Stimulated activated naive B cell treated with anti-CD40 and anti-IgM and Interleukin-4, amounts not matched to agents 10 μg/mL and 1 μg/mL and 100 μg/mL, for 72 hours (primary cell): ENCODE measurements at regions not wholly inside any gene's neighbourhood (a gene's known extent, or its start where the extent isn't known, plus 50 kb on each side); places are given as distances from the start of the nearest gene placed in this dataset.

Source experiments
- ATAC-seq, 2 donors: fragments of 150-1000 bp; cut with Tn5 transposase; replicated peaks; 2 replicates each; pipeline ENCODE4 v1.10.0; 2021; ENCODE audit warnings: moderate library complexity in 1 of 2
- DNase-seq: peaks from one replicate; pipeline ENCODE4 v3.0.0; 2021
- H3K27ac Mint-ChIP-seq: one replicate; pipeline ENCODE4 v1.8.0; 2022; ENCODE audit warnings: mild to moderate bottlenecking, mixed read lengths
- H3K27me3 Mint-ChIP-seq, 2 donors: one replicate each; pipeline ENCODE4 v1.8.0; 2022; ENCODE audit warnings: mixed read lengths in 2 of 2
- H3K36me3 Mint-ChIP-seq, 2 donors: one replicate each; pipeline ENCODE4 v1.8.0; 2022; ENCODE audit warnings: mixed read lengths in 2 of 2, mild to moderate bottlenecking in 1 of 2
- H3K4me1 Mint-ChIP-seq, 2 donors: one replicate each; pipeline ENCODE4 v1.8.0; 2022; ENCODE audit warnings: mixed read lengths in 2 of 2, mild to moderate bottlenecking in 1 of 2
- H3K4me3 Mint-ChIP-seq, 2 donors: one replicate each; pipeline ENCODE4 v1.8.0; 2022; ENCODE audit warnings: mild to moderate bottlenecking in 2 of 2, mixed read lengths in 2 of 2, moderate library complexity in 1 of 2
- H3K9me3 Mint-ChIP-seq, 2 donors: one replicate each; pipeline ENCODE4 v1.8.0; 2022; ENCODE audit warnings: mixed read lengths in 2 of 2, mild to moderate bottlenecking in 1 of 2

DNA sequence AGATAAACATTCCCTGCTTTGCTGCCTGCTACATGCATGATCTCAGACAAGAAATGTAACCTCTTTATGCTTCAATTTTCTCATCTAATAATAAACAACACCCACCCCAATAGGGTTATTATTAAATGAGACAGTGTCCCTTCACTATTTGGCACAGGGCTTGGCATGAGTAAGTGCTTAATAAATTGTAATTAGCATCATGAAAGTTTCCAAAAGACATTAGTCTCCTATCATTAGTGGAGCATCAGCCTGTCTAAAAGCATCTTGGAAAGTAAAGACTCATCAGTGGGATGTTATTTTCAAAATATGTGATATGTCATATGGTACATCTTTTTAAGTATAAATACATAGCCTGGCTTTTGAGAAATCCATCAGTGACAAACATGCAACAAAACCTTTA lies 275.0 kb downstream of the ZEB2 start:
- Mint-ChIP-seq H3K4me3 (no peak overlapping the region), H3K27me3 (no peaks in the 10 kb centered on the region), H3K36me3 (peaks cover 3 to 5% of the 10 kb centered on the region in 2 donors), H3K9me3 (peaks cover 2 to 4% of the 10 kb centered on the region in 2 donors), H3K4me1 (peaks cover 23 to 37% of the 10 kb centered on the region in 2 donors), H3K27ac (no peak overlapping the region)
- ATAC-seq (no peak), DNase-seq (no peak)

DNA sequence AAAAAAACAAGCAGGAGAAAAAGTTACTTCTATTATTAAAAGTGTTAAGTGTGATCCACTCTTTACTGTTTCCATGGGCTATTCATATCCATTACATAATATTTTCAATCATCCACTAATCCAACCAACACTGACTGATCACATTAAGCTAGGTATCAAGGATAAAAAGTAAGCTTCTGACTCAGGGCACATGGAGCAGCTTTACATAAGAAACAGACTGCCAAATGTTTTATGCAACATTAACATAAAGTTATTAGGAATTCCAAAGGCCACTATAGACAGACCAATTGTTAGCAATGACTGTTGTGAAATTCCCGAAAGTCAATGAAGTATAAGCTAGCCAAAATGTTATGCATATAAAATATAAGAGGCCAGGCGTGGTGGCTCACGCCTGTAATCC lies 277.6 kb downstream of the ZEB2 start:
- no peaks in the 10 kb centered on the region for H3K27me3 Mint-ChIP-seq
- no peak overlapping the region for H3K27ac Mint-ChIP-seq
- no peak for DNase-seq
- H3K4me3 Mint-ChIP-seq, result no peak overlapping the region
- peaks cover 36 to 57% of the 10 kb centered on the region in 2 donors for H3K4me1 Mint-ChIP-seq
- H3K9me3 Mint-ChIP-seq, result peaks cover 8 to 11% of the 10 kb centered on the region in 2 donors
- no peak for ATAC-seq
- peaks cover 10 to 17% of the 10 kb centered on the region in 2 donors for H3K36me3 Mint-ChIP-seq

DNA sequence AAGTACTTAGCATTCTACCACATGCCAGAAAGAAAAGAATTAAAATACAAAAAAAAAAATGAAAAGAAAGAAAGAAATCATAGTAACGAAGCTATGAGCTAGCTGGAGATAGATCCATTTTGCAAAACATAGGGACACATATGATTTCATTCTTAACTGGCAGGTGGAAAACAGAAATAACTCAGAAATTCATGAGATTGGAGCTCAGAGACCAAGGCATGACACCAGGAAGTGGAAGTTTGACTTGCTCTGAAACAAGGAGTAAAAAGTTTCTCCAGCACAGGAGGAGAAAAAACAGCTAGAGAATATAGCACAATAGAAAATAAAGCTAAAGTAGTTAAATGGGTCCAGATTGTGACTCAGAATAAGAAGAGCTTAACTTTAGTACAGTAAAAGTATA lies 278.1 kb downstream of the ZEB2 start:
- DNase-seq (no peak), ATAC-seq (no peak)
- Mint-ChIP-seq H3K36me3 (peaks cover 10 to 16% of the 10 kb centered on the region in 2 donors), H3K27ac (peak overlapping the region; percentile 79), H3K4me1 (peaks cover 38 to 62% of the 10 kb centered on the region in 2 donors), H3K9me3 (peaks cover 8 to 11% of the 10 kb centered on the region in 2 donors), H3K4me3 (peak overlapping the region in 1 of 2 donors; percentile 31), H3K27me3 (no peaks in the 10 kb centered on the region)

DNA sequence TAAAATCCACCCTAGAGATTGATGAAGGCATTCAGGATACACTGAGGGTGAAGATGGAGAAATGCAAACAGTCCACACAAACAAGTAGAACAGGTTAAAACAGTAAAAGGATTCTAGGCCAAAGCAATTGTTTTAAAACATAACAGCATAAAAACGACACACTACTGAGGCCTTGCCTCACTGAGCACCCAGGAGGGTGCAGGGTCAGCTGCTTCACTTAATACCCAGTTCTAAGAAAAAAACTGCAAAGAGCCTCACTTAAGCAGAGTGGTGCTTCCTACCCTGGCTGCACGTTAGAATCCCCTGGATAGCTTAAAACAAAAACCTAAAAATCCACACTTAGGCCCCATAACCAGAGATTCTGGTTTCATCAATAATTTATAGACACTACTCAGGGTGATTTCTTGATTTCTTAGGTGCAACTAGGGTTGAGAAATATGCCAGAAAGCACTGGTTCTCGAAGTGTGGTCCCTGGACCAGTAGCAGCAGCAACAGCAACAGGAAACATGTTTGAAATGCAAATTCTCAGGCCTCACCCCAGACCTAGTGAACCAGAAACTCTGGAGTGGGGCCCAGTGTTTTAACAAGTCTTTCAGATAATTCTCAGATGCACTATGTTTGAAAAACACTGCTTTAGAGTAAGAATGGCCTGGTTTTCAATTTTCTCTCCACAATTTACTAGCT lies 279.1 kb downstream of the ZEB2 start:
- ATAC-seq, result peak; percentile 75 to 86
- H3K4me3 Mint-ChIP-seq, result peak overlapping the region; percentile 31 to 42
- DNase-seq, result peak; percentile 16
- H3K27ac Mint-ChIP-seq, result peak overlapping the region; percentile 86
- H3K9me3 Mint-ChIP-seq, result peaks cover 6 to 7% of the 10 kb centered on the region in 2 donors
- peaks cover 7 to 12% of the 10 kb centered on the region in 2 donors for H3K36me3 Mint-ChIP-seq
- no peaks in the 10 kb centered on the region for H3K27me3 Mint-ChIP-seq
- peaks cover 38 to 72% of the 10 kb centered on the region in 2 donors for H3K4me1 Mint-ChIP-seq

DNA sequence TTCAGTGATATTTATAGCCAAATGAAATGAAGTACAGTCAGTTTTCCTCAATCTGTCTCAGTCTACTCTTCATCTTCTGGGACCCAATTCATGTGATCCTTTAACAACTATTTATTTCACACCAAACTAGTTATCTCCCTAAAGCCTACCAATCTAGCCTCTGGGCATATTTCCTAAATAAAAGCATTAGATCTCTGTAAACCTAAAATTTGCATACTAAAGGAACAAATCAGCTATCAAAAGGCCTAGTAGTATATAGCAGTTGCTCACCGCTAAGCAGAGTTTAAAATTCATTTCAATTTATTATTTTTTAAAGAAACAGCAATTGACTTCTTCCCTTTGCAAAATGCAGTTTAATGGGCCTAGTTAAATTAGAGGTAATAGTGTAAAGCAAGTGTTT lies 280.2 kb downstream of the ZEB2 start:
- Mint-ChIP-seq H3K27me3 (no peaks in the 10 kb centered on the region), H3K27ac (no peak overlapping the region), H3K4me1 (peaks cover 40 to 83% of the 10 kb centered on the region in 2 donors), H3K4me3 (no peak overlapping the region), H3K9me3 (peaks cover 6 to 7% of the 10 kb centered on the region in 2 donors), H3K36me3 (peaks cover 11 to 16% of the 10 kb centered on the region in 2 donors)
- DNase-seq (no peak), ATAC-seq (no peak)

- ATAC-seq, result no peak
- Mint-ChIP-seq H3K27me3 (no peaks in the 10 kb centered on the region), H3K36me3 (peaks cover 11 to 20% of the 10 kb centered on the region in 2 donors), H3K9me3 (peaks cover 6 to 7% of the 10 kb centered on the region in 2 donors), H3K27ac (no peak overlapping the region), H3K4me3 (no peak overlapping the region), H3K4me1 (peaks cover 42 to 86% of the 10 kb centered on the region in 2 donors)
- no peak for DNase-seq
Measured at GRCh38 chr2:144239306-144239705, 280.6 kb downstream of the ZEB2 start.

- H3K9me3 Mint-ChIP-seq, result peaks cover 6 to 7% of the 10 kb centered on the region in 2 donors
Measured at GRCh38 chr2:144237830-144238627, 281.9 kb downstream of the ZEB2 start.

DNA sequence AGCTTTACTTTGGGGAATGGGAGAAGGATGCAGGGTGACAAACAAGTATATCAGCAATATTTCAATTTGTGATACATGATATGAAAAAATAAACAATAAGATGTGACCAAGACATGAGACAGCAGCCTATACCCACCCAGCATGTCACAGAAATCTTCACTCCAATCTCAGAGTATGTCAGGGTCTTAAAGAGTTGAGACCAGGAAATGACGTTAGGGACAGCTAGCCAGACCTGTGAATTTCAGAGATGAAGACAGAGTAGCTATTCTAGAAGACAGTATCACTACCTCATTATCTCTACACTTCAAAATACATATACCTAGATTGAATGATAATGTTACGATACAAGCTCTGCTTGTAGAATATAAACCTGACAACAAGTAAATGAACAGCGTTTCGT lies 282.8 kb downstream of the ZEB2 start:
- H3K27me3 Mint-ChIP-seq, result no peaks in the 10 kb centered on the region
- peaks cover 14 to 25% of the 10 kb centered on the region in 2 donors for H3K36me3 Mint-ChIP-seq
- H3K4me3 Mint-ChIP-seq, result no peak overlapping the region
- no peak overlapping the region for H3K27ac Mint-ChIP-seq
- ATAC-seq, result no peak
- DNase-seq, result no peak
- peaks cover 39 to 92% of the 10 kb centered on the region in 2 donors for H3K4me1 Mint-ChIP-seq
- peaks cover 6 to 7% of the 10 kb centered on the region in 2 donors for H3K9me3 Mint-ChIP-seq

More at GRCh38 chr2:144237830-144238627, 281.9 kb downstream of the ZEB2 start:
- H3K36me3 Mint-ChIP-seq, result peaks cover 14 to 25% of the 10 kb centered on the region in 2 donors
- H3K27ac Mint-ChIP-seq, result peak overlapping the region; percentile 89
- DNase-seq (no peak), ATAC-seq (peak; percentile 29 to 44)
- peaks cover 41 to 92% of the 10 kb centered on the region in 2 donors for H3K4me1 Mint-ChIP-seq
- H3K27me3 Mint-ChIP-seq, result no peaks in the 10 kb centered on the region
- peak overlapping the region in 1 of 2 donors; percentile 41 for H3K4me3 Mint-ChIP-seq

GRCh38 chr2:144235050-144235449 lies 284.9 kb downstream of the ZEB2 start:
- no peaks in the 10 kb centered on the region for H3K27me3 Mint-ChIP-seq
- no peak for ATAC-seq
- no peak for DNase-seq
- peaks cover 6 to 7% of the 10 kb centered on the region in 2 donors for H3K9me3 Mint-ChIP-seq
- no peak overlapping the region for H3K4me3 Mint-ChIP-seq
- peaks cover 14 to 25% of the 10 kb centered on the region in 2 donors for H3K36me3 Mint-ChIP-seq
- peaks cover 27 to 82% of the 10 kb centered on the region in 2 donors for H3K4me1 Mint-ChIP-seq
- H3K27ac Mint-ChIP-seq, result no peak overlapping the region

- Mint-ChIP-seq H3K27ac (no peak overlapping the region), H3K9me3 (peaks cover 6 to 7% of the 10 kb centered on the region in 2 donors), H3K27me3 (no peaks in the 10 kb centered on the region), H3K36me3 (peaks cover 12 to 25% of the 10 kb centered on the region in 2 donors), H3K4me1 (peaks cover 25 to 76% of the 10 kb centered on the region in 2 donors), H3K4me3 (no peak overlapping the region)
- ATAC-seq (no peak), DNase-seq (no peak)
Measured at GRCh38 chr2:144234542-144234871, 285.4 kb downstream of the ZEB2 start.

GRCh38 chr2:144233733-144234541 lies 286.0 kb downstream of the ZEB2 start:
- Mint-ChIP-seq H3K36me3 (peaks cover 12 to 30% of the 10 kb centered on the region in 2 donors), H3K27me3 (no peaks in the 10 kb centered on the region), H3K4me3 (no peak overlapping the region), H3K4me1 (peaks cover 25 to 72% of the 10 kb centered on the region in 2 donors), H3K27ac (peak overlapping the region; percentile 59), H3K9me3 (peaks cover 6 to 7% of the 10 kb centered on the region in 2 donors)
- DNase-seq (no peak), ATAC-seq (no peak)

DNA sequence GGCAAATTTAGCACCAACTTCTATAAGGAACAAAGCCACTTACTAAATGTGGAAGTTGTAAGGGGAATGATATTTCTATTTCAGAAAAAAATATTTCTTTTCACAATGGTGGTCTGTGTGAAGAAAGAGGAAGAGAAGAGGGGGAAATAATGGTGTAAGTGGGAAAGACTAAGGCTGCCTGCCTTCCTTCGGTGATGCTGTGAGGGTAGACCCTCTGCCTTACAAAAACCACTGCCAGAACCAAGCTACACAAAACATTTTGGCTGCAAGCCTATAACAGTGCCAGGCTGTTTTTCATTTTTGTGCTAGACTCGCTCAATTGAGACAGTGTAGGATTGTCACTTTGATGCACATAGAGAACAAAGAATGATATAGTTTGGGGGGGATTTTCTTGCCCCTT lies 286.6 kb downstream of the ZEB2 start:
- H3K36me3 Mint-ChIP-seq, result peaks cover 12 to 30% of the 10 kb centered on the region in 2 donors
- DNase-seq (no peak), ATAC-seq (no peak)
- H3K9me3 Mint-ChIP-seq, result peaks cover 4 to 7% of the 10 kb centered on the region in 2 donors
- no peak overlapping the region for H3K4me3 Mint-ChIP-seq
- no peaks in the 10 kb centered on the region for H3K27me3 Mint-ChIP-seq
- H3K4me1 Mint-ChIP-seq, result peaks cover 19 to 66% of the 10 kb centered on the region in 2 donors
- H3K27ac Mint-ChIP-seq, result peak overlapping the region; percentile 59

- peaks cover 6 to 34% of the 10 kb centered on the region in 2 donors for H3K36me3 Mint-ChIP-seq
- no peak for DNase-seq
- no peak overlapping the region for H3K4me3 Mint-ChIP-seq
- H3K27me3 Mint-ChIP-seq, result no peaks in the 10 kb centered on the region
- ATAC-seq, result peak; percentile 64 to 78
- peaks cover 11 to 38% of the 10 kb centered on the region in 2 donors for H3K4me1 Mint-ChIP-seq
- H3K9me3 Mint-ChIP-seq, result no peaks in the 10 kb centered on the region
- peak overlapping the region; percentile 25 for H3K27ac Mint-ChIP-seq
Measured at GRCh38 chr2:144230448-144231085, 289.4 kb downstream of the ZEB2 start.
